Thyroid gland (tissue), 4 donors: ENCODE measurements at regions not wholly inside any gene's neighbourhood (a gene's known extent, or its start where the extent isn't known, plus 50 kb on each side); places are given as distances from the start of the nearest gene placed in this dataset.
"Not testable (repeated sequence)": the region's sequence is repeated elsewhere in the genome, so short reads cannot be mapped to it uniquely, and the experiment has no call there.

Source experiments
- DNase-seq, 2 donors: peaks; one replicate each; pipeline ENCODE4 v3.0.0-alpha.2; 2019
- H3K27ac ChIP-seq, 3 donors: fragments of 200-600 bp; sonication (generic); 1 replicate in 2 of 3; 2 replicates in 1 of 3; pipeline ENCODE4 v1.5.1; 2016 to 2019; ENCODE audit warnings: mild to moderate bottlenecking in 1 of 3, moderate library complexity in 1 of 3
- H3K27me3 ChIP-seq: fragments of 200-600 bp; sonication (generic); one replicate; pipeline ENCODE4 v1.5.1; 2019
- H3K36me3 ChIP-seq, 2 donors: fragments of 200-600 bp; sonication (generic); one replicate each; pipeline ENCODE4 v1.5.1; 2016 to 2019
- H3K4me1 ChIP-seq, 2 donors: fragments of 200-600 bp; sonication (generic); one replicate each; pipeline ENCODE4 v1.5.1; 2017 to 2019
- H3K4me3 ChIP-seq, 3 donors: fragments of 200-600 bp; sonication (generic); replicated peaks in 1 of 3; 1 replicate in 2 of 3; 2 replicates in 1 of 3; pipeline ENCODE4 v1.5.1; 2016; ENCODE audit warnings: mild to moderate bottlenecking in 1 of 3
- H3K9me3 ChIP-seq: fragments of 200-600 bp; sonication (generic); one replicate; pipeline ENCODE4 v1.5.1; 2017
- POLR2A ChIP-seq, 2 donors: fragments of 450-650 bp; IDR thresholded peaks; one replicate each; pipeline ENCODE4 v1.6.1; 2017; ENCODE audit warnings: antibody characterized with exemption in 2 of 2, mild to moderate bottlenecking in 2 of 2, moderate library complexity in 1 of 2
- WGBS, 2 donors: methylation state at CpG; one replicate each; pipeline ENCODE4 v1.1.5; 2017; 5-methylcytosine and 5-hydroxymethylcytosine counted together
- intact Hi-C: fragments of 100-400 bp; cut with DNase I; formaldehyde crosslinking; loops from one replicate; pipeline ENCODE4 v1.15.1; 2023
- TF ChIP-seq, protein P1 (sequence below), 6 experiments: fragments of 200-600 bp in 3 of 6; fragments of 450-650 bp in 3 of 6; sonication (generic) in 3 of 6; IDR thresholded peaks; one replicate each; pipeline ENCODE4 v1.5.1; 2016 to 2019; ENCODE audit warnings: antibody characterized with exemption in 6 of 6, mild to moderate bottlenecking in 2 of 6, inconsistent platforms in 1 of 6, moderate library complexity in 1 of 6

- Histone ChIP-seq H3K4me1 (no peaks in the 10 kb centered on the region), H3K9me3 (no peaks in the 10 kb centered on the region), H3K27ac (no peak overlapping the region), H3K27me3 (no peaks in the 10 kb centered on the region), H3K36me3 (no peaks in the 10 kb centered on the region), H3K4me3 (no peak overlapping the region)
- TF ChIP-seq, protein P1, sequence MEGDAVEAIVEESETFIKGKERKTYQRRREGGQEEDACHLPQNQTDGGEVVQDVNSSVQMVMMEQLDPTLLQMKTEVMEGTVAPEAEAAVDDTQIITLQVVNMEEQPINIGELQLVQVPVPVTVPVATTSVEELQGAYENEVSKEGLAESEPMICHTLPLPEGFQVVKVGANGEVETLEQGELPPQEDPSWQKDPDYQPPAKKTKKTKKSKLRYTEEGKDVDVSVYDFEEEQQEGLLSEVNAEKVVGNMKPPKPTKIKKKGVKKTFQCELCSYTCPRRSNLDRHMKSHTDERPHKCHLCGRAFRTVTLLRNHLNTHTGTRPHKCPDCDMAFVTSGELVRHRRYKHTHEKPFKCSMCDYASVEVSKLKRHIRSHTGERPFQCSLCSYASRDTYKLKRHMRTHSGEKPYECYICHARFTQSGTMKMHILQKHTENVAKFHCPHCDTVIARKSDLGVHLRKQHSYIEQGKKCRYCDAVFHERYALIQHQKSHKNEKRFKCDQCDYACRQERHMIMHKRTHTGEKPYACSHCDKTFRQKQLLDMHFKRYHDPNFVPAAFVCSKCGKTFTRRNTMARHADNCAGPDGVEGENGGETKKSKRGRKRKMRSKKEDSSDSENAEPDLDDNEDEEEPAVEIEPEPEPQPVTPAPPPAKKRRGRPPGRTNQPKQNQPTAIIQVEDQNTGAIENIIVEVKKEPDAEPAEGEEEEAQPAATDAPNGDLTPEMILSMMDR (IDR thresholded peaks at IDR 0.05) = no peak
- TF ChIP-seq POLR2A (IDR thresholded peaks at IDR 0.05) = no peak
- 75 to 88% methylated on average over 4 of the region's 4 CpGs for WGBS, 2 donors
- intact Hi-C loops = no loop called here
- no peak for DNase-seq
Measured at GRCh38 chr4:27791640-27792039, 931.0 kb downstream of the STIM2 start.

- intact Hi-C loops = no loop called here
Measured at GRCh38 chr4:27807207-27807606, 946.6 kb downstream of the STIM2 start.

GRCh38 chr4:27811948-27812347 is 951.3 kb downstream of the STIM2 start:
- H3K9me3 ChIP-seq = no peaks in the 10 kb centered on the region
- no peaks in the 10 kb centered on the region for H3K36me3 ChIP-seq
- no peaks in the 10 kb centered on the region for H3K4me1 ChIP-seq
- no peak for DNase-seq
- no peak overlapping the region for H3K4me3 ChIP-seq
- no peak overlapping the region for H3K27ac ChIP-seq
- TF ChIP-seq, protein P1 (IDR thresholded peaks at IDR 0.05) = no peak
- TF ChIP-seq POLR2A (IDR thresholded peaks at IDR 0.05) = no peak
- no peaks in the 10 kb centered on the region for H3K27me3 ChIP-seq
- intact Hi-C loops = no loop called here
- WGBS, 2 donors = 90 to 92% methylated on average over 3 of the region's 3 CpGs

More at GRCh38 chr4:27807207-27807606, 946.6 kb downstream of the STIM2 start:
- WGBS, 2 donors = 58 to 63% methylated on average over 3 of the region's 3 CpGs
- DNase-seq = no peak
- Histone ChIP-seq H3K27ac (no peak overlapping the region), H3K4me3 (no peak overlapping the region), H3K27me3 (no peaks in the 10 kb centered on the region), H3K4me1 (no peaks in the 10 kb centered on the region), H3K36me3 (no peaks in the 10 kb centered on the region), H3K9me3 (no peaks in the 10 kb centered on the region)
- TF ChIP-seq POLR2A (IDR thresholded peaks at IDR 0.05) = no peak
- TF ChIP-seq, protein P1 (IDR thresholded peaks at IDR 0.05) = no peak

DNA sequence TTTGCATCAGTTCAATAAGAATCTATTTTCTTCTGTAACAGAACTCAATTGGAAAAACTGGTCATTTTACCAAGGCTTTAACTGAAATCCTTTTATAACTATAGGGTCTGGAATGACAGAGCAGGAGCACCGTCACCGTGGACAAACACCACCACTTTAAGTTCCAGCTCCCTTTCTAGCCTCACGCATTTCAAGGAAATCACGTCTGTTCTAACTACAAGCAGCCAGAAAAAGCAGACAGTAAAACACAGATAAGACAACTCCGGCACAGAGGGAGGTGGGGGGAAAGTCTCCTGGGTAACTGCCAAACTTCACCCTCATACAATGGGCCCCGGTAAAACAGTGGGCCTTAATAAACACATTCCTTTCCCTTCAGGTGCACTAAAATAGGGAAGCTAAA is 952.6 kb downstream of the STIM2 start:
- H3K27me3 ChIP-seq, H3K36me3 ChIP-seq, intact Hi-C loops, H3K4me1 ChIP-seq, H3K4me3 ChIP-seq, DNase-seq, H3K27ac ChIP-seq, H3K9me3 ChIP-seq: not testable (repeated sequence)
- 20 to 31% methylated on average over 6 of the region's 6 CpGs for WGBS, 2 donors

DNA sequence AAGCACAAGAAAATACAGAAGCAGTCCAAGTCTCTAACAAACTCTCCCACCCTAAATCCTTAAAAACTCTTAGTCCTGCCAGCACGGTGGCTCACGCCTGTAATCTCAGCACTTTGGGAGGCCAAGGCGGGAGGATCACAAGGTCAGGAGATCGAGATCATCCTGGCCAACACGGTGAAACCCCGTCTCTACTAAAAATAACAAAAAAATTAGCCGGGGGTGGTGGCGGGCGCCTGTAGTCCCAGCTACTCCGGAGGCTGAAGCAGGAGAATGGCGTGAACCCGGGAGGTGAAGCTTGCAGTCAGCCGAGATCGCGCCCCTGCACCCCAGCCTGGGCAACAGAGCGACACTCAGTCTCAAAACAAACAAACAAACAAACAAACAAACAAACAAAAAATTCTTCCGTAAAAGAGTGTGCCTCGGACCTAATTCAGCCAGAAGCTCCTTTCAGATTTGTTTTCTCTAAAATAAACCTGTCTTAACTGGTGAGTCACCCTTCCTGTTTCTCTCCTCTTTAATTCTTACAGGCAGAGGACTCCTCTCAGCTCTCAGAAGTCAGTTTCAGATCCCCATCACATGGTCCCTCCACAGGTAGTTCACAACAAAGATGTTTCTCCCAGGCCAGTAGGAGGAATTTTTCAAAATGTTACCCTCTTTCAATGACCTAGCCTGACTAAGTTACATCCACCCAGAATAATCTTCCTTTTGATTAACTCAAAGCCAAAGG is 953.2 kb downstream of the STIM2 start:
- H3K9me3 ChIP-seq, H3K27me3 ChIP-seq, H3K36me3 ChIP-seq, intact Hi-C loops, DNase-seq, H3K4me3 ChIP-seq, H3K27ac ChIP-seq, H3K4me1 ChIP-seq: not testable (repeated sequence)
- 89 to 91% methylated on average over 18 of the region's 18 CpGs for WGBS, 2 donors

- no peak for TF ChIP-seq POLR2A (IDR thresholded peaks at IDR 0.05)
- TF ChIP-seq, protein P1 (IDR thresholded peaks at IDR 0.05) = no peak
- intact Hi-C loops = no loop called here
- Histone ChIP-seq H3K27ac (no peak overlapping the region), H3K9me3 (no peaks in the 10 kb centered on the region), H3K4me3 (no peak overlapping the region), H3K36me3 (no peaks in the 10 kb centered on the region), H3K4me1 (no peaks in the 10 kb centered on the region), H3K27me3 (no peaks in the 10 kb centered on the region)
- WGBS, 2 donors = 73 to 85% methylated on average over 2 of the region's 2 CpGs
- DNase-seq = no peak
Measured at GRCh38 chr4:27819246-27819645, 958.6 kb downstream of the STIM2 start.
